GM23338 (cell line): ENCODE measurements at regions not wholly inside any gene's neighbourhood (a gene's known extent, or its start where the extent isn't known, plus 50 kb on each side); places are given as distances from the start of the nearest gene placed in this dataset.

Experiments used
- ATAC-seq: fragments of 200-7000 bp; cut with Tn5 transposase; 3 replicates; pipeline ENCODE4 v1.9.1; 2020
- DNase-seq: peaks from one replicate; pipeline ENCODE4 v3.0.0-alpha.2; 2015; ENCODE audit warnings: low spot score
- H2AFZ ChIP-seq: fragments of 200-600 bp; sonication (generic); 2 replicates; pipeline ENCODE4 v1.8.0; 2016; ENCODE audit warnings: antibody characterized with exemption, mild to moderate bottlenecking, moderate library complexity
- H3F3A ChIP-seq: fragments of 200-600 bp; sonication (generic); replicated peaks from 2 replicates; pipeline ENCODE4 v1.8.0; 2017; ENCODE audit warnings: antibody characterized with exemption, mixed run types, low read depth
- H3K27ac ChIP-seq: fragments of 200-600 bp; sonication (generic); 2 replicates; pipeline ENCODE4 v1.6.1; 2016; ENCODE audit warnings: low read depth
- H3K27me3 ChIP-seq: fragments of 200-600 bp; sonication (generic); 2 replicates; pipeline ENCODE4 v1.8.0; 2016; ENCODE audit warnings: mild to moderate bottlenecking, mixed run types, moderate library complexity; ENCODE audit not compliant: insufficient read depth
- H3K36me3 ChIP-seq: fragments of 200-600 bp; sonication (generic); 2 replicates; pipeline ENCODE4 v1.8.0; 2016; ENCODE audit warnings: mild to moderate bottlenecking; ENCODE audit not compliant: insufficient read depth
- H3K4me1 ChIP-seq: fragments of 200-600 bp; sonication (generic); 2 replicates; pipeline ENCODE4 v1.8.0; 2016; ENCODE audit warnings: mild to moderate bottlenecking, moderate library complexity; ENCODE audit not compliant: insufficient read depth
- H3K4me2 ChIP-seq: fragments of 200-600 bp; sonication (generic); 2 replicates; pipeline ENCODE4 v1.7.1; 2017; ENCODE audit warnings: mixed run types
- H3K4me3 ChIP-seq: fragments of 200-600 bp; sonication (generic); 2 replicates; pipeline ENCODE4 v1.6.1; 2016; ENCODE audit warnings: mixed run types
- H3K79me2 ChIP-seq: fragments of 200-600 bp; sonication (generic); replicated peaks from 2 replicates; pipeline ENCODE4 v1.8.0; 2017; ENCODE audit warnings: mild to moderate bottlenecking; ENCODE audit not compliant: insufficient read depth
- H3K9me2 ChIP-seq: fragments of 200-600 bp; sonication (generic); 2 replicates; pipeline ENCODE4 v1.8.0; 2017; ENCODE audit not compliant: insufficient read depth
- H4K20me1 ChIP-seq: fragments of 200-600 bp; sonication (generic); replicated peaks from 2 replicates; pipeline ENCODE4 v1.8.0; 2017; ENCODE audit warnings: mild to moderate bottlenecking; ENCODE audit not compliant: insufficient read depth
- H3K27ac Mint-ChIP-seq: 2 replicates; pipeline ENCODE4 v1.8.0; 2020; ENCODE audit warnings: inconsistent platforms, mild to moderate bottlenecking, moderate library complexity, mixed read lengths
- H3K27me3 Mint-ChIP-seq: 3 replicates; pipeline ENCODE4 v1.8.0; 2022; ENCODE audit warnings: low read depth, mild to moderate bottlenecking, moderate library complexity, mixed read lengths, inconsistent platforms; ENCODE audit not compliant: insufficient read depth, poor library complexity
- H3K36me3 Mint-ChIP-seq: 3 replicates; pipeline ENCODE4 v1.8.0; 2021; ENCODE audit warnings: low read depth, mild to moderate bottlenecking, inconsistent platforms, moderate library complexity, mixed read lengths
- H3K4me1 Mint-ChIP-seq: 3 replicates; pipeline ENCODE4 v1.8.0; 2020; ENCODE audit warnings: mild to moderate bottlenecking, inconsistent platforms, mixed read lengths
- H3K4me3 Mint-ChIP-seq: 3 replicates; pipeline ENCODE4 v1.8.0; 2021; ENCODE audit warnings: moderate library complexity, mild to moderate bottlenecking, inconsistent platforms, mixed read lengths
- H3K9me3 Mint-ChIP-seq: 3 replicates; pipeline ENCODE4 v1.8.0; 2020; ENCODE audit warnings: moderate library complexity, mild to moderate bottlenecking, inconsistent platforms, mixed read lengths
- CREB1 ChIP-seq: fragments of 250-450 bp; sonication (Bioruptor Pico); IDR thresholded peaks from 2 replicates; pipeline ENCODE4 v1.5.0; 2020; ENCODE audit warnings: low read depth, mild to moderate bottlenecking, moderate library complexity
- EZH2phosphoT487 ChIP-seq: fragments of 200-600 bp; sonication (generic); IDR thresholded peaks from one replicate; pipeline ENCODE4 v1.8.1; 2018; ENCODE audit warnings: antibody characterized with exemption; ENCODE audit not compliant: unreplicated experiment
- JUNB ChIP-seq: IDR thresholded peaks from one replicate; pipeline ENCODE4 v1.6.1; 2016; ENCODE audit warnings: antibody characterized with exemption; ENCODE audit not compliant: unreplicated experiment
- NANOG ChIP-seq: IDR thresholded peaks from 2 replicates; pipeline ENCODE4 v1.6.1; 2016; ENCODE audit warnings: antibody characterized with exemption, borderline replicate concordance
- POLR2AphosphoS5 ChIP-seq: IDR thresholded peaks from 2 replicates; pipeline ENCODE4 v1.6.1; 2016; ENCODE audit warnings: antibody characterized with exemption, low read depth
- STAT1 ChIP-seq: IDR thresholded peaks from one replicate; pipeline ENCODE4 v1.6.1; 2016; ENCODE audit warnings: antibody characterized with exemption; ENCODE audit not compliant: unreplicated experiment
- ZNF114 ChIP-seq: fragments of 250-450 bp; sonication (Bioruptor Pico); IDR thresholded peaks from 2 replicates; pipeline ENCODE4 v1.5.0; 2020; ENCODE audit warnings: mild to moderate bottlenecking, moderate library complexity
- ZNF331 ChIP-seq: fragments of 250-450 bp; sonication (Bioruptor Pico); IDR thresholded peaks from 2 replicates; pipeline ENCODE4 v1.5.0; 2020; ENCODE audit warnings: low read depth, mild to moderate bottlenecking, moderate library complexity
- TF ChIP-seq, protein P1 (sequence below), 2 experiments: fragments of 200-600 bp in 1 of 2; sonication (generic) in 1 of 2; conservative IDR thresholded peaks; 2 replicates each; pipeline versions ENCODE4 v1.5.1 to v1.6.1; 2016 to 2017; ENCODE audit warnings: antibody characterized with exemption in 2 of 2, low read depth in 2 of 2, mild to moderate bottlenecking in 2 of 2, moderate library complexity in 1 of 2
- TF ChIP-seq, protein P2 (sequence below): IDR thresholded peaks from 2 replicates; pipeline ENCODE4 v1.6.1; 2016; ENCODE audit warnings: antibody characterized with exemption
- TF ChIP-seq, protein P3 (sequence below): fragments of 250-450 bp; sonication (Bioruptor Pico); IDR thresholded peaks from 2 replicates; pipeline ENCODE4 v1.5.0; 2020; ENCODE audit warnings: mild to moderate bottlenecking, moderate library complexity

DNA sequence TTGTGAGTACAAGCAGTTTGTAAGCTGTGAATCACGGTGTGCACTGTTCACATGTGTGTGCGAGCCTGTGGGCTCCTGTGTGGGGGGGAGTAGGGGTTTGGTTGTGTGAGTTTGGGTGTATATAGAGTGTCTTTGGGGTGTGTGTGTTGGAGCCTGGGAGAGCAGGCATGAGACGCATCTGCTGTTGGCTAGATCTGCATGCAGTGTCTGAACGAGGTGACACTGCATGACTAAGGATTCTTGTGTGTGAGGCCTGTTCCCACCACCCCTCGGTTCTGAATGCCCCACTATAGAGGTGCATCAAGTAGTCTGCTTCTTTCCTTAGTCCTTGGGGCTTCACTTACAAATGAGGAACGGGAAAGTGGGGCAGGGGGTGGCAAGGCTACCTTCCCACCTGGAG is 68.4 kb downstream of the MAGEF1 start (continued):
- TF ChIP-seq ZNF331 (CRISPR knock-in tag) (no peak), NANOG (no peak), STAT1 (no peak), EZH2phosphoT487 (no peak), CREB1 (CRISPR knock-in tag) (no peak)
- TF ChIP-seq, protein P1, sequence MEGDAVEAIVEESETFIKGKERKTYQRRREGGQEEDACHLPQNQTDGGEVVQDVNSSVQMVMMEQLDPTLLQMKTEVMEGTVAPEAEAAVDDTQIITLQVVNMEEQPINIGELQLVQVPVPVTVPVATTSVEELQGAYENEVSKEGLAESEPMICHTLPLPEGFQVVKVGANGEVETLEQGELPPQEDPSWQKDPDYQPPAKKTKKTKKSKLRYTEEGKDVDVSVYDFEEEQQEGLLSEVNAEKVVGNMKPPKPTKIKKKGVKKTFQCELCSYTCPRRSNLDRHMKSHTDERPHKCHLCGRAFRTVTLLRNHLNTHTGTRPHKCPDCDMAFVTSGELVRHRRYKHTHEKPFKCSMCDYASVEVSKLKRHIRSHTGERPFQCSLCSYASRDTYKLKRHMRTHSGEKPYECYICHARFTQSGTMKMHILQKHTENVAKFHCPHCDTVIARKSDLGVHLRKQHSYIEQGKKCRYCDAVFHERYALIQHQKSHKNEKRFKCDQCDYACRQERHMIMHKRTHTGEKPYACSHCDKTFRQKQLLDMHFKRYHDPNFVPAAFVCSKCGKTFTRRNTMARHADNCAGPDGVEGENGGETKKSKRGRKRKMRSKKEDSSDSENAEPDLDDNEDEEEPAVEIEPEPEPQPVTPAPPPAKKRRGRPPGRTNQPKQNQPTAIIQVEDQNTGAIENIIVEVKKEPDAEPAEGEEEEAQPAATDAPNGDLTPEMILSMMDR (conservative IDR thresholded peaks at IDR 0.05; ENCODE audit: low read depth in 2 of 2): no peak
- TF ChIP-seq, protein P2, sequence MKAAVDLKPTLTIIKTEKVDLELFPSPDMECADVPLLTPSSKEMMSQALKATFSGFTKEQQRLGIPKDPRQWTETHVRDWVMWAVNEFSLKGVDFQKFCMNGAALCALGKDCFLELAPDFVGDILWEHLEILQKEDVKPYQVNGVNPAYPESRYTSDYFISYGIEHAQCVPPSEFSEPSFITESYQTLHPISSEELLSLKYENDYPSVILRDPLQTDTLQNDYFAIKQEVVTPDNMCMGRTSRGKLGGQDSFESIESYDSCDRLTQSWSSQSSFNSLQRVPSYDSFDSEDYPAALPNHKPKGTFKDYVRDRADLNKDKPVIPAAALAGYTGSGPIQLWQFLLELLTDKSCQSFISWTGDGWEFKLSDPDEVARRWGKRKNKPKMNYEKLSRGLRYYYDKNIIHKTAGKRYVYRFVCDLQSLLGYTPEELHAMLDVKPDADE: no peak

DNA sequence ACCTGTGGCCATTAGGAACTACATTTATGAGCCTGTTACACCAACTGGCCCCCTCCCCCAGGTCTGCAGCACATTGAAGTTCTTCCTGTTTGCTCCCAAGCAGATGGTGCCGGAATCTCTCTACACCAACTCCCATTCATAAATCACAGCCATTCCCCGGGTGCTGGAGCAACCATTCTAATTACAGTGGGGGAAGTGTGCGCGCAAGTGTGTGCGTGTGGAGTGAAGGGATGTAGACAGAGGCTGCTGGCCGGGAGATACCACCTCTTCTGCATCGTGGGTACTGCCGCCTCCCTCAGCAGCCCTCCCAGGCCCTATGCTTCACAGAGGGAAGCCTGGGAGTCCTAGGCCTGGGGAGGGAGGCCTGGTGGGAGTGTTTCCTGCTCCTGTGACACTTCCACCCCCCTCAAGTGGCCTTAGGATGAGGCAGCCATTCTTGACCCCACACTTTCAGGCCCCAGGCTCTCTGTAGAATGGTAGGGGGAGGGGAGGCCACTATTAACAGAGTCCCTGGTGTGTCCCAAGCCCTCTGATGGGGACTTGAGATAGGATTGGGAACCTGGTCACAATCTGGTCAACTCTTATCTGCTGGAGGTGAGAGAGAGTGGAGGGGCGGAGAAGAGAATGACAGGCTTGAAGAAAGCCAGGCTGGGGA is 69.1 kb downstream of the MAGEF1 start:
- 0 out of 2 replicates have a peak, but pooled peaks cover 4% of the 10 kb centered on the region for H3K9me2 ChIP-seq
- H3K27me3 ChIP-seq: no peaks in the 10 kb centered on the region
- H2AFZ ChIP-seq: peak overlapping the region; percentile 28; the same call in 1 of the 2 replicates
- no peaks in the 10 kb centered on the region for H3K79me2 ChIP-seq
- no peaks in the 10 kb centered on the region for H3K4me1 ChIP-seq
- DNase-seq: no peak
- Mint-ChIP-seq H3K9me3 (no peaks in the 10 kb centered on the region; the same call in 2 of the 3 replicates), H3K27ac (0 out of 2 replicates have a peak overlapping the region, but pooled peaks have one; percentile 42), H3K4me1 (peaks cover 15% of the 10 kb centered on the region), H3K27me3 (peaks cover 12% of the 10 kb centered on the region), H3K4me3 (no peak overlapping the region), H3K36me3 (no peaks in the 10 kb centered on the region)
- no peak for ATAC-seq
- H4K20me1 ChIP-seq: no peaks in the 10 kb centered on the region; the same call in 1 of the 2 replicates
- no peak overlapping the region for H3K27ac ChIP-seq
- H3K4me2 ChIP-seq: no peak overlapping the region
- no peaks in the 10 kb centered on the region for H3F3A ChIP-seq
- no peaks in the 10 kb centered on the region for H3K36me3 ChIP-seq
- no peak overlapping the region for H3K4me3 ChIP-seq
- TF ChIP-seq, protein P1 (conservative IDR thresholded peaks at IDR 0.05; ENCODE audit: low read depth in 2 of 2): no peak
- TF ChIP-seq STAT1: no peak
- TF ChIP-seq POLR2AphosphoS5: no peak
- no peak for TF ChIP-seq JUNB
- TF ChIP-seq, protein P2: no peak
- no peak for TF ChIP-seq ZNF114 (CRISPR knock-in tag)
- no peak for TF ChIP-seq NANOG
- TF ChIP-seq EZH2phosphoT487: no peak
- TF ChIP-seq, protein P3, sequence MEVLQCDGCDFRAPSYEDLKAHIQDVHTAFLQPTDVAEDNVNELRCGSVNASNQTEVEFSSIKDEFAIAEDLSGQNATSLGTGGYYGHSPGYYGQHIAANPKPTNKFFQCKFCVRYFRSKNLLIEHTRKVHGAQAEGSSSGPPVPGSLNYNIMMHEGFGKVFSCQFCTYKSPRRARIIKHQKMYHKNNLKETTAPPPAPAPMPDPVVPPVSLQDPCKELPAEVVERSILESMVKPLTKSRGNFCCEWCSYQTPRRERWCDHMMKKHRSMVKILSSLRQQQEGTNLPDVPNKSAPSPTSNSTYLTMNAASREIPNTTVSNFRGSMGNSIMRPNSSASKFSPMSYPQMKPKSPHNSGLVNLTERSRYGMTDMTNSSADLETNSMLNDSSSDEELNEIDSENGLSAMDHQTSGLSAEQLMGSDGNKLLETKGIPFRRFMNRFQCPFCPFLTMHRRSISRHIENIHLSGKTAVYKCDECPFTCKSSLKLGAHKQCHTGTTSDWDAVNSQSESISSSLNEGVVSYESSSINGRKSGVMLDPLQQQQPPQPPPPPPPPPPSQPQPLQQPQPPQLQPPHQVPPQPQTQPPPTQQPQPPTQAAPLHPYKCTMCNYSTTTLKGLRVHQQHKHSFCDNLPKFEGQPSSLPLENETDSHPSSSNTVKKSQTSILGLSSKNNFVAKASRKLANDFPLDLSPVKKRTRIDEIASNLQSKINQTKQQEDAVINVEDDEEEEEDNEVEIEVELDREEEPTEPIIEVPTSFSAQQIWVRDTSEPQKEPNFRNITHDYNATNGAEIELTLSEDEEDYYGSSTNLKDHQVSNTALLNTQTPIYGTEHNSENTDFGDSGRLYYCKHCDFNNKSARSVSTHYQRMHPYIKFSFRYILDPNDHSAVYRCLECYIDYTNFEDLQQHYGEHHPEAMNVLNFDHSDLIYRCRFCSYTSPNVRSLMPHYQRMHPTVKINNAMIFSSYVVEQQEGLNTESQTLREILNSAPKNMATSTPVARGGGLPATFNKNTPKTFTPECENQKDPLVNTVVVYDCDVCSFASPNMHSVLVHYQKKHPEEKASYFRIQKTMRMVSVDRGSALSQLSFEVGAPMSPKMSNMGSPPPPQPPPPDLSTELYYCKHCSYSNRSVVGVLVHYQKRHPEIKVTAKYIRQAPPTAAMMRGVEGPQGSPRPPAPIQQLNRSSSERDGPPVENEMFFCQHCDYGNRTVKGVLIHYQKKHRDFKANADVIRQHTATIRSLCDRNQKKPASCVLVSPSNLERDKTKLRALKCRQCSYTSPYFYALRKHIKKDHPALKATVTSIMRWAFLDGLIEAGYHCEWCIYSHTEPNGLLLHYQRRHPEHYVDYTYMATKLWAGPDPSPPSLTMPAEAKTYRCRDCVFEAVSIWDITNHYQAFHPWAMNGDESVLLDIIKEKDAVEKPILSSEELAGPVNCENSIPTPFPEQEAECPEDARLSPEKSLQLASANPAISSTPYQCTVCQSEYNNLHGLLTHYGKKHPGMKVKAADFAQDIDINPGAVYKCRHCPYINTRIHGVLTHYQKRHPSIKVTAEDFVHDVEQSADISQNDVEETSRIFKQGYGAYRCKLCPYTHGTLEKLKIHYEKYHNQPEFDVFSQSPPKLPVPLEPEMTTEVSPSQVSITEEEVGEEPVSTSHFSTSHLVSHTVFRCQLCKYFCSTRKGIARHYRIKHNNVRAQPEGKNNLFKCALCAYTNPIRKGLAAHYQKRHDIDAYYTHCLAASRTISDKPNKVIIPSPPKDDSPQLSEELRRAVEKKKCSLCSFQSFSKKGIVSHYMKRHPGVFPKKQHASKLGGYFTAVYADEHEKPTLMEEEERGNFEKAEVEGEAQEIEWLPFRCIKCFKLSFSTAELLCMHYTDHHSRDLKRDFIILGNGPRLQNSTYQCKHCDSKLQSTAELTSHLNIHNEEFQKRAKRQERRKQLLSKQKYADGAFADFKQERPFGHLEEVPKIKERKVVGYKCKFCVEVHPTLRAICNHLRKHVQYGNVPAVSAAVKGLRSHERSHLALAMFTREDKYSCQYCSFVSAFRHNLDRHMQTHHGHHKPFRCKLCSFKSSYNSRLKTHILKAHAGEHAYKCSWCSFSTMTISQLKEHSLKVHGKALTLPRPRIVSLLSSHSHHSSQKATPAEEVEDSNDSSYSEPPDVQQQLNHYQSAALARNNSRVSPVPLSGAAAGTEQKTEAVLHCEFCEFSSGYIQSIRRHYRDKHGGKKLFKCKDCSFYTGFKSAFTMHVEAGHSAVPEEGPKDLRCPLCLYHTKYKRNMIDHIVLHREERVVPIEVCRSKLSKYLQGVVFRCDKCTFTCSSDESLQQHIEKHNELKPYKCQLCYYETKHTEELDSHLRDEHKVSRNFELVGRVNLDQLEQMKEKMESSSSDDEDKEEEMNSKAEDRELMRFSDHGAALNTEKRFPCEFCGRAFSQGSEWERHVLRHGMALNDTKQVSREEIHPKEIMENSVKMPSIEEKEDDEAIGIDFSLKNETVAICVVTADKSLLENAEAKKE (CRISPR knock-in tag): no peak
- no peak for TF ChIP-seq CREB1 (CRISPR knock-in tag)
